ENCODE measurements at regions not wholly inside any gene's neighbourhood (a gene's known extent, or its start where the extent isn't known, plus 50 kb on each side); places are given as distances from the start of the nearest gene placed in this dataset.

- TF ChIP-seq, protein P1, sequence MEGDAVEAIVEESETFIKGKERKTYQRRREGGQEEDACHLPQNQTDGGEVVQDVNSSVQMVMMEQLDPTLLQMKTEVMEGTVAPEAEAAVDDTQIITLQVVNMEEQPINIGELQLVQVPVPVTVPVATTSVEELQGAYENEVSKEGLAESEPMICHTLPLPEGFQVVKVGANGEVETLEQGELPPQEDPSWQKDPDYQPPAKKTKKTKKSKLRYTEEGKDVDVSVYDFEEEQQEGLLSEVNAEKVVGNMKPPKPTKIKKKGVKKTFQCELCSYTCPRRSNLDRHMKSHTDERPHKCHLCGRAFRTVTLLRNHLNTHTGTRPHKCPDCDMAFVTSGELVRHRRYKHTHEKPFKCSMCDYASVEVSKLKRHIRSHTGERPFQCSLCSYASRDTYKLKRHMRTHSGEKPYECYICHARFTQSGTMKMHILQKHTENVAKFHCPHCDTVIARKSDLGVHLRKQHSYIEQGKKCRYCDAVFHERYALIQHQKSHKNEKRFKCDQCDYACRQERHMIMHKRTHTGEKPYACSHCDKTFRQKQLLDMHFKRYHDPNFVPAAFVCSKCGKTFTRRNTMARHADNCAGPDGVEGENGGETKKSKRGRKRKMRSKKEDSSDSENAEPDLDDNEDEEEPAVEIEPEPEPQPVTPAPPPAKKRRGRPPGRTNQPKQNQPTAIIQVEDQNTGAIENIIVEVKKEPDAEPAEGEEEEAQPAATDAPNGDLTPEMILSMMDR (conservative IDR thresholded peaks at IDR 0.05; ENCODE audit: low read depth, low read length) = no peak
- DNase-seq (ENCODE audit: low read depth) = peak; percentile 26
- no peak overlapping the region for H3K4me3 ChIP-seq (ENCODE audit: low read depth, low read length)
Measured at GRCh38 chr2:193549661-193550060, 1354.9 kb upstream of the TMEFF2 start.

- TF ChIP-seq, protein P1 (conservative IDR thresholded peaks at IDR 0.05; ENCODE audit: low read depth, low read length) = no peak
Measured at GRCh38 chr2:193542762-193543161, 1348.0 kb upstream of the TMEFF2 start.

GRCh38 chr2:193539188-193539587 is 1344.5 kb upstream of the TMEFF2 start:
- TF ChIP-seq, protein P1 (conservative IDR thresholded peaks at IDR 0.05; ENCODE audit: low read depth, low read length) = no peak
- no peak overlapping the region for H3K4me3 ChIP-seq (ENCODE audit: low read depth, low read length)
- no peak for DNase-seq (ENCODE audit: low read depth)

More at GRCh38 chr2:193542762-193543161, 1348.0 kb upstream of the TMEFF2 start:
- H3K4me3 ChIP-seq (ENCODE audit: low read depth, low read length) = no peak overlapping the region
- no peak for DNase-seq (ENCODE audit: low read depth)

DNA sequence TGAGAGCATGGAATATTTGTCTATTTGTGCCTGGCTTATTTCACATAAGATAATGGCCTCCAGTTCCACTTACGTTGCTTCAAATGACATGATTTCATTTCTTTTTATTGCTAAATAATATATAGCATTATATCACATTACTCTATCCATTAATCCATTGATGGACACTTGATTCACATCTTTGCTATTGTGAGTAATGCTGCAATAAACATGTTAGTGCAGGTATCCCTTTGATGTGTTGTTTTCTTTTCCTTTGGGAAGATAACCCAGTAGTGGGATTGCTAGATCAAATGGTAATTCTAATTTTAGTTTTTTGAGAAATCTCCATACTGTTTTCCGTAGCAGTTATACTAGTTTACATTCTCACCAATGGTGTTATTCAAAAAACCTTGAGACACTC is 1343.3 kb upstream of the TMEFF2 start:
- TF ChIP-seq, protein P1 (conservative IDR thresholded peaks at IDR 0.05; ENCODE audit: low read depth, low read length) = no peak
- DNase-seq (ENCODE audit: low read depth) = no peak
- H3K4me3 ChIP-seq (ENCODE audit: low read depth, low read length) = no peak overlapping the region

DNA sequence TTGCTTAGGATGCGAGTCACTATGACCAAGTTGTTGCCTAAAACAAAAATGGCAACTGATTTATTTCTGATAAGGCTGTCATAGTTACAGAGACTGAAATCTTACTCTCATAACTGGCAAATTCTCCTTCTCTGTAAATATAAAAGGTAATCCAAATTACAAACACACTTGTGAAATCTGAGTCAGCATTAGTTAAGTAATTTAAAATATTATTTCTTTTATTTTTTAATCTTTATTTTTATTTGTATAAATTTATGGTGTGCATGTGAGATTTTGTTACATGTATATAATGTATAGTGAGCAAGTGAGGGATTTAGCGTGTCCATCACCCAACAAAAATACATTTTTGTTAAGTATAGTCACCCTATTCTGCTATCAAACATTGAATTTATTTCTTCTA is 1342.8 kb upstream of the TMEFF2 start:
- TF ChIP-seq, protein P1 (conservative IDR thresholded peaks at IDR 0.05; ENCODE audit: low read depth, low read length) = no peak
- H3K4me3 ChIP-seq (ENCODE audit: low read depth, low read length) = no peak overlapping the region
- DNase-seq (ENCODE audit: low read depth) = no peak

DNA sequence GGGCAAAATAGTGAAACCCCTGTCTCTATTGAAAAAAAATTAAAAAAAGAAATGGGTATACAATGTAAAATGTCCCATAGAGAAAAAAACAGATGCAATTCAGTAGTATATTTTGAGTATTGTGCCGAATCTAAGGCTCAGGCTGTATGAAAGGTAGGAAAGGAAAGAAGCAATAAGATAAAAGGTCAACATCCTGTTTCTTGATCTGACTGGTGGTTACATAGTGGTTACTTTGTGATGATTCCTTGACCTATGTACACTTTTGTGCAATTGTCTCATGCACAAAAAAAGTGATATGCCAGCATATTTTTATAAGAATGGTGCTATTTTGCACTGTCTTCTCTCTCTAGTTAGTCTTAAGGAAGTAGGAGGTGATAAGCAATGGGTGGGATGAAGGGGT is 1333.7 kb upstream of the TMEFF2 start:
- no peak overlapping the region for H3K4me3 ChIP-seq (ENCODE audit: low read depth, low read length)
- no peak for DNase-seq (ENCODE audit: low read depth)
- TF ChIP-seq, protein P1 (conservative IDR thresholded peaks at IDR 0.05; ENCODE audit: low read depth, low read length) = no peak

DNA sequence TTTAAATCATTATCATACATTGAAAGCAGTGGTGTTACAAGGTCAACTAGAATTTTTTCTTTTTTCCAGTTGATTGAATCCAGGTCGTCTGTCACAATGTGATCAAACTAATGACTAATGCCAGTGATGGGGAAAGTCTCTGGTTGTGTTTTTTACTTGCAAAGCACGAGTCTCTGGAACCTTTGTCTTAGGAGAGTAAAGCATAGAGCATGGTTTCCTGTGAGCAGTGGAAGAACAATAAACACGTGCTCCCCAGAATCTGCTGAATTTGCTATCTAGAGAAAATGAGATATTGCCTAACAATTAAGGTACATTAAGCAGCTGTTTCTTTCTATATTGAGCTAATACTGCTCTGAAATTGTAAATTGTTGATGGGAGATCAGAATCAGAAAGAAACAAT is 1332.4 kb upstream of the TMEFF2 start:
- DNase-seq (ENCODE audit: low read depth) = peak; percentile 17
- no peak overlapping the region for H3K4me3 ChIP-seq (ENCODE audit: low read depth, low read length)
- TF ChIP-seq, protein P1 (conservative IDR thresholded peaks at IDR 0.05; ENCODE audit: low read depth, low read length) = no peak

Data from choroid plexus epithelial cell (primary cell).